Left cardiac atrium (tissue), 4 donors: ENCODE measurements at regions not wholly inside any gene's neighbourhood (a gene's known extent, or its start where the extent isn't known, plus 50 kb on each side); places are given as distances from the start of the nearest gene placed in this dataset.
A peak's percentile ranks its signal among the peaks of the same experiment; 100 is the strongest.
"Not testable (repeated sequence)": the region's sequence is repeated elsewhere in the genome, so short reads cannot be mapped to it uniquely, and the experiment has no call there.

Experiments
- ATAC-seq, 2 donors: fragments of 200-7000 bp; cut with Tn5 transposase; one replicate each; pipeline ENCODE4 v1.9.1; 2020; ENCODE audit warnings: mild to moderate bottlenecking in 2 of 2, moderate library complexity in 2 of 2
- DNase-seq: peaks from one replicate; pipeline ENCODE4 v3.0.0-alpha.2; 2020
- intact Hi-C, 2 donors: fragments of 100-400 bp; cut with DNase I; formaldehyde crosslinking; loops; one replicate each; pipeline versions ENCODE4 v1.14.1 to v1.15.1; 2022 to 2023
- donor health status: DM: no; HTN: yes; CAD: no.
- donor health status: DM: no; HTN: yes; CAD: no; lungs with severe emphysema.
- donor health status: DM: yes; HTN: yes; CAD: no.
- donor health status: Dilated cardiomyopathy.

GRCh38 chr16:72658888-72659717, 388.8 kb downstream of the ZFHX3 start:
- intact Hi-C loops, result no loop called here
- DNase-seq (no peak), ATAC-seq (no peak)

GRCh38 chr16:72657791-72658190, 390.1 kb downstream of the ZFHX3 start:
- intact Hi-C loops, result no loop called here
- ATAC-seq (no peak), DNase-seq (no peak)

GRCh38 chr16:72657164-72657563, 390.8 kb downstream of the ZFHX3 start:
- ATAC-seq, result no peak
- no peak for DNase-seq
- intact Hi-C loops, result no loop called here

DNA sequence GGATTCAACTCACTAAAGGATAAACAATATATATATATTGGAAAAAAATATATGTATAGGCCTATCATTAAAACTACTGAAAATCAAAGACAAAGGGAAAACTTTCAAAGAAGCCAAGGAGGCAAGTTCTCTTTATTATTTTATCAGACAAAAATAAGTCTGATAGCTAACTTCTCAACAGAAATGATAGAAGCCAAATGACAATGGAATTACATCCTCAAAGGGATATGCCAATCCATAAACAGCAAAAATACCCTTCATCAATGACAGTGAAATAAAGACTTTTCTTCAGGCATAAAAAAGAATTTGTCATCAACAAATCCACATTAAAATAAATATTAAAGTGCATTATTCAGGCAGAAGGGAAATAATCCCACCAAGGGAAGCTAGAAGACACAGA, 393.4 kb downstream of the ZFHX3 start:
- no peak for ATAC-seq
- no peak for DNase-seq
- intact Hi-C loops, result no loop called here

GRCh38 chr16:72649254-72649944, 398.5 kb downstream of the ZFHX3 start:
- no peak for DNase-seq
- no peak for ATAC-seq
- intact Hi-C loops, result no loop called here

- intact Hi-C loops, result no loop called here
- DNase-seq (no peak), ATAC-seq (no peak)
These were observed 401.3 kb downstream of the ZFHX3 start for GRCh38 chr16:72646615-72647014.

- DNase-seq, result no peak
- ATAC-seq, result no peak
These were observed 402.4 kb downstream of the ZFHX3 start for GRCh38 chr16:72645538-72645937.

DNA sequence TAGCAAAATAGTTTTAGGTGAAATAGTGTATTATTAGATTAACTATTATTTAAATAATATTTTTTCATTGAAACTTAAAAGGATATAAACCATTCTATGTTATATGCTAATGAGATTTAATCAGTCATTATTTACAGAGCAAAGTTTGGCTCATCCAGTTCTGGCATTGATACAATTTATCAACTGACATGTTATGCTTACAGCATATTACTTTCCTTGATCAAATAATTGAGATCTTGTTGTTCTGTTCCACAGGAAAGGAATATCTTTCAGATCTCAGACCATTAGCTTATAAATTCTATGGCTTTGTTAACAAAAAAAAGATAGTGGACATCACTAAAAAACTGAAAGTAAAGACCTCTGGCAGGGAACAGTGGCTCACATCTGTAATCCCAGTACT, 403.0 kb downstream of the ZFHX3 start:
- intact Hi-C loops, result no loop called here
- DNase-seq (no peak), ATAC-seq (no peak)

More at GRCh38 chr16:72645538-72645937, 402.4 kb downstream of the ZFHX3 start:
- intact Hi-C loops, result no loop called here

GRCh38 chr16:72639494-72639893, 408.4 kb downstream of the ZFHX3 start:
- ATAC-seq (no peak), DNase-seq (no peak)
- intact Hi-C loops, result no loop called here

- intact Hi-C loops, result no loop called here
- ATAC-seq (peak in 1 of 2 donors; percentile 43), DNase-seq (no peak)
These were observed 410.6 kb downstream of the ZFHX3 start for GRCh38 chr16:72637306-72637705.

GRCh38 chr16:72635694-72636093, 412.2 kb downstream of the ZFHX3 start:
- intact Hi-C loops, result no loop called here

GRCh38 chr16:72635104-72635503, 412.8 kb downstream of the ZFHX3 start:
- intact Hi-C loops, result no loop called here
- ATAC-seq (no peak), DNase-seq (no peak)

More at GRCh38 chr16:72635694-72636093, 412.2 kb downstream of the ZFHX3 start:
- no peak for DNase-seq
- ATAC-seq, result no peak

GRCh38 chr16:72627182-72627896, 420.6 kb downstream of the ZFHX3 start:
- intact Hi-C loops, DNase-seq, ATAC-seq: not testable (repeated sequence)

DNA sequence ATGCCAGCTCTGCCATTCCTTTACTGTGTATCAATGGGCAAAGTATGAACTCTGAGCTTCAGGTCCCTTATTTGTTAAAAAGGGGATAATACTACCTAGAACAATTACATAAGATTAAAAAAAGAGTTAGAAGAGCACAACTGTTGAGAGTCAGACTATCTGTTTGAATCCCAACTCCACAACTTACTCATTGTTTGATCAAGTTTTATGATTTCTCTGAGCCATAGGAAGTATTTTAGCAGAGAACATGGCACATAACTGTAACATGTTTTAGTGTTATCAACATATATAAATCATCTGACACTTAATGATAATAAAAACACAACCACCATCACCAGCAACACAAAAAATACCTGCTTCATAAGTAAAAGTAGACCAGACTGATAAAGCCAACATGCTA, 421.3 kb downstream of the ZFHX3 start:
- ATAC-seq, result no peak
- intact Hi-C loops, result no loop called here
- DNase-seq, result no peak

GRCh38 chr16:72621651-72622050, 426.3 kb downstream of the ZFHX3 start:
- ATAC-seq (no peak), DNase-seq (no peak)
- intact Hi-C loops, result no loop called here

DNA sequence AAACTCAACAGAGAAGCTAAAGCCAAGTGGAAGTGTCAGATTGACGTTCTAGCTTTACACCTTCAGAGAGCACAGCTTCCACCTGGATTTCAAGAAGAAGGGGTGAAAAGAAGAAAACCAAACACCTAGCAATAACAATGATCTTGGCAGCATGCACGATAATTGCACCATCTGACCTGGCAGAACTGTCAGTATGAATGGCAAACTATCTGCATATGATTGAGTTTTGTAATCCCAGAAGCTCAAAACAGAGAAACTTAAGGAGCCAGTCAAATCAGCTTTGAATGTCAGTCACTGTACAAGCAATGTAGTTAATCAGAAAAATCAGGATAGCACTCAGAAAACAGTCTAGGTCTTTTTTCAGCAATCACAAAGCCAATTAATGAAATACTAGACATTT, 427.1 kb downstream of the ZFHX3 start:
- DNase-seq (no peak), ATAC-seq (no peak)
- intact Hi-C loops, result no loop called here

- ATAC-seq (no peak), DNase-seq (no peak)
- intact Hi-C loops, result no loop called here
These were observed 427.6 kb downstream of the ZFHX3 start for GRCh38 chr16:72620348-72620747.

GRCh38 chr16:72615856-72616255, 432.1 kb downstream of the ZFHX3 start:
- ATAC-seq, result no peak
- intact Hi-C loops, result no loop called here
- no peak for DNase-seq

DNA sequence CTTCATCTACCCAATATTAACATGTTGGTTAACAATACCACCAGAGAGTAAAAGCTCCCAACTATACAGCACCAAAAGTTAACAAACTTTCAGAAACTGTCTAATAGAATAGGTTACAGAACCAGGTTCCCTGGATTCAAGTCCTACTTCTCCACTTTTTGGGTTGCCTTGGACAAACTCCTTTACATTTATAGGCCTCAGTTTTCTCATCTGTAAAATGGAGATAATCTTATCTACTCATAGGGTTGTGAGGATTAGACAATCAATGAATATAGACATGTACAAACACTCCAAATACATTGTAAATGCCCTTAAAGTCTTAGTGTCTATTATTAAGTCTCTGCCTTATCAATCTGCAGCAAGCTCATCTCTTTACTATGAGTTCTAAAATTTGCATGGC, 435.2 kb downstream of the ZFHX3 start:
- no peak for DNase-seq
- ATAC-seq, result no peak
- intact Hi-C loops, result no loop called here

- ATAC-seq, result no peak
- DNase-seq, result no peak
- intact Hi-C loops, result no loop called here
These were observed 435.7 kb downstream of the ZFHX3 start for GRCh38 chr16:72612256-72612655.
